K562 (cell line): ENCODE measurements at regions not wholly inside any gene's neighbourhood (a gene's known extent, or its start where the extent isn't known, plus 50 kb on each side); places are given as distances from the start of the nearest gene placed in this dataset.

ENCODE experiments used
- MAFK ChIP-seq: IDR thresholded peaks from 2 replicates; pipeline ENCODE4 v1.6.1; 2011; ENCODE audit warnings: low read length, improper control_type of control experiment
- NEUROD1 ChIP-seq: fragments of 150-350 bp; IDR thresholded peaks from 2 replicates; pipeline ENCODE4 v1.6.1; 2014; ENCODE audit warnings: borderline replicate concordance, low read length, low read depth; ENCODE audit not compliant: partially characterized antibody
- POLR2AphosphoS5 ChIP-seq: IDR thresholded peaks from 2 replicates; pipeline ENCODE4 v1.6.1; 2011; ENCODE audit warnings: mild to moderate bottlenecking, low read depth, low read length, moderate library complexity; ENCODE audit not compliant: control insufficient read depth, insufficient read depth
- SETDB1 ChIP-seq: IDR thresholded peaks from one replicate; pipeline ENCODE4 v1.6.1; 2012; ENCODE audit warnings: low read length, control low read depth, inconsistent platforms
- SOX6 ChIP-seq: fragments of 450-650 bp; IDR thresholded peaks from 2 replicates; pipeline ENCODE4 v1.6.1; 2014; ENCODE audit warnings: mild to moderate bottlenecking
- ZSCAN29 ChIP-seq: fragments of 450-650 bp; IDR thresholded peaks from 2 replicates; pipeline ENCODE4 v1.6.1; 2017
- TF ChIP-seq, protein P1 (sequence below): fragments of 250-450 bp; sonication (Bioruptor Pico); IDR thresholded peaks from 2 replicates; pipeline ENCODE4 v1.4.0; 2020; ENCODE audit warnings: borderline replicate concordance
- TF ChIP-seq, protein P2 (sequence below), 3 experiments: IDR thresholded peaks in 2 of 3; conservative IDR thresholded peaks in 1 of 3; 2 replicates each; pipeline ENCODE4 v1.5.1; 2011 to 2012; ENCODE audit warnings: low read length in 3 of 3, mild to moderate bottlenecking in 3 of 3, control low read depth in 2 of 3, improper control_type of control experiment in 1 of 3, inconsistent platforms in 1 of 3, low read depth in 1 of 3, mixed read lengths in 1 of 3, moderate library complexity in 1 of 3; ENCODE audit not compliant: insufficient read depth in 2 of 3
- TF ChIP-seq, protein P3 (sequence below): sonication (generic); formaldehyde crosslinking; IDR thresholded peaks from 2 replicates; pipeline ENCODE4 v1.9.0; 2022; ENCODE audit warnings: mild to moderate bottlenecking, missing genetic modification reagents
- TF ChIP-seq, protein P4 (sequence below), 2 experiments: fragments of 150-350 bp in 1 of 2; IDR thresholded peaks; 2 replicates each; pipeline ENCODE4 v1.6.1; 2012 to 2016; ENCODE audit warnings: low read depth in 2 of 2, low read length in 2 of 2, mild to moderate bottlenecking in 1 of 2, moderate library complexity in 1 of 2

DNA sequence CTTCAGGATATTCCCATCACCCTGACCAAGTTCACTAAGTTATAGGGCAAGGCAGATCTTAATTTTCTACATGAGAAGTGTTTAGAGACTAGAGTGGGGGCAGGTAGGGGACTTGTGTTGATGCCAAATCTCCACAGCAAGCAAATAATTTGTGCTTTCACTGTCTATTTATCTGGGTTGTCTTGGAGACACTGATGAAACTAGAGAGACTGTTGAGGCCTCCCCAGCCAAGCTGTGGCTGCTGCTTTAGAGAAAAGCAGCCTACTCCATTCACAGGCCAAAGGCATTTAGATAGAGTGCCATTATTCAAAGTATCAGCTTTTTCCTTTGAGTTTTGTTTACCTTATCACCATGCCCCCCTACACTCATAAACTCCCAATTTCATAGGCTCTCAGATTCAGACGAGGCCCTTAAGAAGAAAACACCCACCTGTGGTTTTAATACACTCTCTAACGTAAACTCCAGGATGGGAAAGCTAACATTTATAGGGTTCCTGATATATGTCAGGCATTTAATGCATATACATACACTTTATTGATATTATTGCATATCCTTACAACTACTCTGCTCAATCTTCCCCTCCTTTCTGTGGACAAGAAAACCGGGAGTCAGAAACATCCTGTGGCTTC is 130.4 kb upstream of the FOXB1 start:
- TF ChIP-seq NEUROD1 = no peak
- TF ChIP-seq, protein P1, sequence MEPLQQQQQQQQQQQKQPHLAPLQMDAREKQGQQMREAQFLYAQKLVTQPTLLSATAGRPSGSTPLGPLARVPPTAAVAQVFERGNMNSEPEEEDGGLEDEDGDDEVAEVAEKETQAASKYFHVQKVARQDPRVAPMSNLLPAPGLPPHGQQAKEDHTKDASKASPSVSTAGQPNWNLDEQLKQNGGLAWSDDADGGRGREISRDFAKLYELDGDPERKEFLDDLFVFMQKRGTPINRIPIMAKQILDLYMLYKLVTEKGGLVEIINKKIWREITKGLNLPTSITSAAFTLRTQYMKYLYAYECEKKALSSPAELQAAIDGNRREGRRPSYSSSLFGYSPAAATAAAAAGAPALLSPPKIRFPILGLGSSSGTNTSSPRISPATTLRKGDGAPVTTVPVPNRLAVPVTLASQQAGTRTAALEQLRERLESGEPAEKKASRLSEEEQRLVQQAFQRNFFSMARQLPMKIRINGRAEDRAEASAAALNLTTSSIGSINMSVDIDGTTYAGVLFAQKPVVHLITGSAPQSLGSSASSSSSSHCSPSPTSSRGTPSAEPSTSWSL (CRISPR knock-in tag) = no peak
- TF ChIP-seq, protein P2, sequence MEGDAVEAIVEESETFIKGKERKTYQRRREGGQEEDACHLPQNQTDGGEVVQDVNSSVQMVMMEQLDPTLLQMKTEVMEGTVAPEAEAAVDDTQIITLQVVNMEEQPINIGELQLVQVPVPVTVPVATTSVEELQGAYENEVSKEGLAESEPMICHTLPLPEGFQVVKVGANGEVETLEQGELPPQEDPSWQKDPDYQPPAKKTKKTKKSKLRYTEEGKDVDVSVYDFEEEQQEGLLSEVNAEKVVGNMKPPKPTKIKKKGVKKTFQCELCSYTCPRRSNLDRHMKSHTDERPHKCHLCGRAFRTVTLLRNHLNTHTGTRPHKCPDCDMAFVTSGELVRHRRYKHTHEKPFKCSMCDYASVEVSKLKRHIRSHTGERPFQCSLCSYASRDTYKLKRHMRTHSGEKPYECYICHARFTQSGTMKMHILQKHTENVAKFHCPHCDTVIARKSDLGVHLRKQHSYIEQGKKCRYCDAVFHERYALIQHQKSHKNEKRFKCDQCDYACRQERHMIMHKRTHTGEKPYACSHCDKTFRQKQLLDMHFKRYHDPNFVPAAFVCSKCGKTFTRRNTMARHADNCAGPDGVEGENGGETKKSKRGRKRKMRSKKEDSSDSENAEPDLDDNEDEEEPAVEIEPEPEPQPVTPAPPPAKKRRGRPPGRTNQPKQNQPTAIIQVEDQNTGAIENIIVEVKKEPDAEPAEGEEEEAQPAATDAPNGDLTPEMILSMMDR (IDR thresholded peaks at IDR 0.05 in 2 of 3, conservative IDR thresholded peaks at IDR 0.05 in 1 of 3; ENCODE audit: insufficient read depth in 2 of 3, low read depth in 1 of 3, low read length in 3 of 3) = no peak
- no peak for TF ChIP-seq MAFK
- no peak for TF ChIP-seq ZSCAN29
- TF ChIP-seq SOX6 = no peak
- no peak for TF ChIP-seq POLR2AphosphoS5
- no peak for TF ChIP-seq SETDB1
- TF ChIP-seq, protein P3, sequence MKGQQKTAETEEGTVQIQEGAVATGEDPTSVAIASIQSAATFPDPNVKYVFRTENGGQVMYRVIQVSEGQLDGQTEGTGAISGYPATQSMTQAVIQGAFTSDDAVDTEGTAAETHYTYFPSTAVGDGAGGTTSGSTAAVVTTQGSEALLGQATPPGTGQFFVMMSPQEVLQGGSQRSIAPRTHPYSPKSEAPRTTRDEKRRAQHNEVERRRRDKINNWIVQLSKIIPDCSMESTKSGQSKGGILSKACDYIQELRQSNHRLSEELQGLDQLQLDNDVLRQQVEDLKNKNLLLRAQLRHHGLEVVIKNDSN (CRISPR knock-in tag) = no peak
- TF ChIP-seq, protein P4, sequence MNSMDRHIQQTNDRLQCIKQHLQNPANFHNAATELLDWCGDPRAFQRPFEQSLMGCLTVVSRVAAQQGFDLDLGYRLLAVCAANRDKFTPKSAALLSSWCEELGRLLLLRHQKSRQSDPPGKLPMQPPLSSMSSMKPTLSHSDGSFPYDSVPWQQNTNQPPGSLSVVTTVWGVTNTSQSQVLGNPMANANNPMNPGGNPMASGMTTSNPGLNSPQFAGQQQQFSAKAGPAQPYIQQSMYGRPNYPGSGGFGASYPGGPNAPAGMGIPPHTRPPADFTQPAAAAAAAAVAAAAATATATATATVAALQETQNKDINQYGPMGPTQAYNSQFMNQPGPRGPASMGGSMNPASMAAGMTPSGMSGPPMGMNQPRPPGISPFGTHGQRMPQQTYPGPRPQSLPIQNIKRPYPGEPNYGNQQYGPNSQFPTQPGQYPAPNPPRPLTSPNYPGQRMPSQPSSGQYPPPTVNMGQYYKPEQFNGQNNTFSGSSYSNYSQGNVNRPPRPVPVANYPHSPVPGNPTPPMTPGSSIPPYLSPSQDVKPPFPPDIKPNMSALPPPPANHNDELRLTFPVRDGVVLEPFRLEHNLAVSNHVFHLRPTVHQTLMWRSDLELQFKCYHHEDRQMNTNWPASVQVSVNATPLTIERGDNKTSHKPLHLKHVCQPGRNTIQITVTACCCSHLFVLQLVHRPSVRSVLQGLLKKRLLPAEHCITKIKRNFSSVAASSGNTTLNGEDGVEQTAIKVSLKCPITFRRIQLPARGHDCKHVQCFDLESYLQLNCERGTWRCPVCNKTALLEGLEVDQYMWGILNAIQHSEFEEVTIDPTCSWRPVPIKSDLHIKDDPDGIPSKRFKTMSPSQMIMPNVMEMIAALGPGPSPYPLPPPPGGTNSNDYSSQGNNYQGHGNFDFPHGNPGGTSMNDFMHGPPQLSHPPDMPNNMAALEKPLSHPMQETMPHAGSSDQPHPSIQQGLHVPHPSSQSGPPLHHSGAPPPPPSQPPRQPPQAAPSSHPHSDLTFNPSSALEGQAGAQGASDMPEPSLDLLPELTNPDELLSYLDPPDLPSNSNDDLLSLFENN (IDR thresholded peaks at IDR 0.05; ENCODE audit: low read depth in 2 of 2, low read length in 2 of 2) = no peak
